NCI-H510A (cell line): ENCODE measurements at regions not wholly inside any gene's neighbourhood (a gene's known extent, or its start where the extent isn't known, plus 50 kb on each side); places are given as distances from the start of the nearest gene placed in this dataset.
A peak's percentile ranks its signal among the peaks of the same experiment; 100 is the strongest.
"Not testable (repeated sequence)": the region's sequence is repeated elsewhere in the genome, so short reads cannot be mapped to it uniquely, and the experiment has no call there.

Experiments used
- DNase-seq: peaks from one replicate; lab custom pipeline; 2025; lab: John Stamatoyannopoulos, UW

DNA sequence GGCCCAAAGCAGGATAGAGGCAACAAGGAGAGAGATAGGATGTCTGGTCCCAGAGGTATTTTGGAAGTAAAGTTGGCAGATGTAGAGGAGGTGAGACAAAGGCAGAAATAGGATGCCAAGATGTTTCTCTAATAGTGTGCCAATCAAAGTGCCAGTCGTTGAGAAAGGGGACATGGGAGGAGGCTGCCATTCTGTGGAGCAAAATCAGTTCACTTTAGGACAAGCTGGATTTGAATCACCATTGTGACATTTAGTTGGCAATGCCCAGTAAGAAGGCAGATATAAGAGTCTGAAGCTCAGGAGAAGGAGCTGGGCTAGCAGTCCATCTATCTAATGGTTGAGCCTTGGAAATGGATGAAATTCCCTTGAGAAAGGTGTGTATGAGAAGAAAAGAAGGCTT, 53.8 kb downstream of the ADRB2 start:
- DNase-seq: no peak

DNA sequence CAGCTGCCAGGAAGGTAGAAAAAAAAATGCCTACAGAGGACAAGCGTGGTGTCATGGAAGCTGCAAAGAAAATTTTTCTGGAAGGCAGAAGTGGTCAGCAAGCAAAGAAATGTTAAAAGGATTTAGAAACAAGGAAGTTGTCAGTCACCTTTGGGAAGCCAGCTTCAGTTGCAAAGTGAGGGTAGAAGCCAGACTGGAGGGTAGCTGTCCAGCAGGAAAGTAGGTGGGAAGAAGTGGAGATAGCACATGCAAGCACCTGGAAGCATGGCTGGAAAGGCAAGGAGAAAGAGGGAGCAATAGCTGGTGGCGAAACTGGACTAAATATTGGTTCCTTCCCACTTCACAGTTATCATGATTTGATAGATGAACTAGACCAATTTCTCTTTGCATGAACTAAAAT, 54.3 kb downstream of the ADRB2 start:
- DNase-seq: no peak

DNA sequence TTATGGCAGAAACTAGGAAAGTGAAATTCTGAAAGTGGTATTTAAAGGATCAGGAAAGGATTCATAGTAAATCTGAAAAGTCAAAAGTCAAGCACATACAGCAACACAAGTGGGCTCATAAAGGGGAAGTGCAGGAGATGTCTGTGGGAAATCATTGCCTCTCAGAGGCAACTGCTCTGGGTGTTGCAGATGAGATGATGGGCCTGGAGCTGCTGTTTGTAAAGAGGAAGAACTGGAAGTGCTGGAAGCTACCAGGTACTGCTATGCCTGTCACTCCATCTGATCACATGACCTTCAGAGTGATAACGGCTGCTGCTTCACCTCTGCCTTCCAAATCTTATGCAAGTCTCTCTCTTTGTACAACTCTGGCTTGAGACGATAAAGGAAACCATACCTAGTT, 55.9 kb downstream of the ADRB2 start:
- DNase-seq: no peak

DNA sequence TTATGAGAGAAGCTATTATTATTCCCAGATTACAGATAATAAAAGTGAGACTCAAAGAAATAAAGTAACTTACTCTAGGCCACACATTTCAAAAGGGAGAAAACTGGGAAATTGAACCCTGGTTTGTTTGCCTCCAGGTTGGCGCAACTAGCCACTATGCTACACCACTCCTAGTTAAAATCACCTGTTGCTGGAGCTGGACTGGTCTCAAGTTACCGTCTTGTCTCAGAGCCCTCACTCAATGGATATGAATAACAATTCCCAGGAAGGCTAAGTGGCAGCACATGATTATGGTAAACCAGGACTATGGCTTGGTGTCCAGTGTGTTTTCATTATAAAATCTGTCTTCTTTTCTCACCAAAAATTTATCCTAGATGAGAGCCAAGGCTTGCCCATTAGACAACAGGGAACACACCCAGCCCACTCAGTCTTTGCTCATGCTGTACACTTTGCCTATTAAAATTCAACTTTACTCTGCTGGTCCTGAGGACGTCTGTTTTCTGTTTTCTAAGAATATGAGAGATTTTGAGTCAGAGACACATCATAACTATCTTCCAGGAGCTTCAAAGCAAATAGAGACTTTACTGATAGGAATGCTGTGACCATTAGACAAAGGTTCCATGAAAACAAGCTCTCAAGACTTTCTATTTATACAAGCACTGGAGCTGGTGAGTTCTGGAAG, 58.1 kb downstream of the ADRB2 start:
- peak; percentile 6 for DNase-seq

- DNase-seq: no peak
Measured at GRCh38 chr5:148887123-148887881, 60.9 kb downstream of the ADRB2 start.

DNA sequence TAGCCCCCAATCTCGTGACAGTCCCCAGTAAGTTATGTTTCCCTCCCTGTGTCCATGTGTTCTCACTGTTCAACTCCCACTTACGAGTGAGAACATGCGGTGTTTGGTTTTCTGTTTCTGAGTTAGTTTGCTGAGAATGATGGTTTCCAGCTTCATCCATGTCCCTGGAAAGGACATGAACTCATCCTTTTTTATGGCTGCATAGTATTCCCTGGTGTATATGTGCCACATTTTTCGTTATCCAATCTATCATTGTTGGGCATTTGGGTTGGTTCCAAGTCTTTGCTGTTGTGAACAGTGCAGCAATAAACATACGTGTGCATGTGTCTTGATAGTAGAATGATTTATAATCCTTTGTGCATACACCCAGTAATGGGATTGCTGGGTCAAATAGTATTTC, 63.5 kb downstream of the ADRB2 start:
- DNase-seq: not testable (repeated sequence)

DNA sequence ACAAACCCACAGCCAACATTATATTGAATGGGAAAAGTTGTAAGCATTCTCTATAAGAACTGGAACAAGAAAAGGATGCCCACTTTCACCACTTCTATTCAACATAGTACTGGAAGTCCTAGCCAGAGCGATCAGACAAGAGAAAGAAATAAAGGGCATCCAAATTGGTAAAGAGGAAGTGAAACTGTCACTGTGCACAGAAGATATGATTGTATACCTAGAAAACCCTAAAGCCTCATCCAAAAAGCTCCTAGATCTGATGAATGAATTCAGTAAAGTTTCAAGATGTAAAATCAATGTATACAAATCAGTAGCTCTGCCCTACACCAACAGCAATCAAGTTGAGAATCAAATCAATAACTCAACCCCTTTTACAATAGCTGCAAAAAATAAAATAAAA, 69.0 kb downstream of the ADRB2 start:
- not testable (repeated sequence) for DNase-seq

DNA sequence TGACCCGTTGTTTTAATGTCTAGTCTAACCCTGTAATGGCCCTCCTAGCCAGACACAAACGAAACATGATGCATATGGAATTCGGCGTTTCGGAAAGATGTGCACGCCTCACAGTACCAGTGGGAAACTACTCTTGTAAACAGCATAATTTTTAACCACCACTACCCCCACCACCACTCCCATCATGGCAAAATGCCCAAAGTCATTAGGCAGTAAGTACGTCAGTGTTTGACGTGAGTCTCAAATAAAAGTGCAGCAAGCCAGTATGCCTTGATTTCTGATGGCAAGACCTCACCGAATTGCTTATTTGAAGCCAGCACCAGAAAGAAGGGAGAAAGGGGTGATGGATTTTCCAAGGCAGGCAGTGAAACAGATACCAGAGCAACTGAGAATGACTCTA, 71.4 kb downstream of the ADRB2 start:
- DNase-seq: no peak

DNA sequence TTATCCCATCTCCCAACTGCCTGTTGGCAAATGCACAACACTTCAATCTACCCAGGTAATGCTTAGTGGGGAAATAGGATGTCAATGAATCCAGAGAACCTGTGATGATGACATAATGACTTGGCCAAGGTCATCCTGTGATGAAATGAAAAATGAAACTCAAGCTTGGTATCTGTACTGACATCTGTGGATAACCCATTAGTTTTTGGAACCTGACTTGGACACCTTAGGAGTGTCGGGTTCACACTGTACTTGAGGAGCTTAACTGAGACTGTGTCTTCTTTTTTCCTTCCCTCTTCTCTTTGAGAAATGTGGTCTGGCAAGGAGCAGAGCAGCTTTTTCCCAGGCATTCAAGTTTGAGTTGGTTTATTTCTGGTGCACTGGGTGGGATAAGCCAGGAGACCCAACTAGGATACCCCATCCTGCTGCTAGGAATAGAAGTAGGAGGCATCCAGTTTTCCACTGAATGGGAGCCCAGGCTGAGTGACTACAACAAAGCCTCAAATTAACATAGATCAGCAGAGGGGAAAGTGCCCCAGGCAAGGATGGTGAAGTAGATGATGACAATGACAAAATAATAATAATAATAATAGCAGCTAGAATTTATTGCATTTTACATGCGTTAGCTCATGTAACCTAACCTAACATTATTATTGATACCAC, 72.1 kb downstream of the ADRB2 start:
- DNase-seq: no peak

- no peak for DNase-seq
Measured at GRCh38 chr5:148899993-148900392, 73.6 kb downstream of the ADRB2 start.

DNA sequence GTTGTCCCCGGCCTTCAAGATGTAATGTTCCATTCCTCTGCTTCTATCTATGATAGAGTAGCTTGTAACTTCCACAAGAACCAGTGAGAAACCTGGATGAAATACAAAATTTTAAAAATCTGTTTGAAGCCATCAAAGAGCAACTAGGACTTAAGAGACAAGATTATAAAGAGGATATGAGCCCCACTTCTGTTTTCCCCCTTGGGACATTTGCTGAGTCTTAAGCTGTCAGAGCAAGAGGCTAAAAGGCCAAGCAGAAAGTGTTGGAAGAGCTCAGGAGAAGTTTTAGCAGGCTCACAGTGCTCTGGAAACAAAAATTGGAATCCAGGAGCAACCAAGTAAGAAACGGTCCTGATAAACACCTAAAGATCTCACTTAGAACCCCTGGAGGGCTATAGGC, 76.1 kb downstream of the ADRB2 start:
- no peak for DNase-seq

GRCh38 chr5:148903587-148903986, 77.2 kb downstream of the ADRB2 start:
- DNase-seq: no peak

DNA sequence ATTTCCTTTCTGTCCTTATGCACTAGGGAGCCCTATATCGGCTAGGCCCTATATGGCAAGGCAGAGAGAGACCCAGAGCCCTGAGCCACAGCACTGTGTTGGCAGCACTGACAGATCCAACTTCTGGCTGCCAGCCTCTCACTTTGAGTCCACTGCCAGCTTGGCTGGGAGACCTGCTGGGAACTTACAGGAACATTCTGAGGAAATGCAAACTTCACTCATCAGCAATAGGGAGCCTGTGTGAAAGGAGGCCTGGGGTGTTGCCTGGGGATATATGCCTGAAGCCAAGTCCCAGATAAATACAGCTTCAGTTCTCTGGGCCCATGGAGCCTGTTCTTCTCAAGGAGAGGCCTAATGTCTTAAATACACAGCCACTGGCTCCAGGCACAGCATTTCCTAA, 78.0 kb downstream of the ADRB2 start:
- DNase-seq: no peak

DNA sequence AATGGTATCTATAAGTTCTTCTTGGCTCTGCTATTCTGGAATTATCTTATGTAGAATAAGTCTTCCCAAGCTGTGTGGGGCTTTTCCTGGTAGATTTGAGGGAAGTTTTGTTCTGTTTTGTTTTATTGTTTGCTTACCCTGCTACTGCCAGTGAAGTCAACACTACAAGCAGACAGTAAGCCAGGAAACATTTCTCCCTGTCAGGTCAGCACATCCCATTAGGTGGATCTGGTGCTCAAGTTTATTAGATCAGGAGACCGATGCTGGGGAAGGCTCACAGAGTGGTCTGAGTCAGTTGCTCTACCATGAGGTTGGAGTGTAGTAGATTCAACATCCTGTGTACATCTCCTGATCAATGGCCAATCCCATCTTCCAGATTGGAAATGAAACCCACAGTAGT, 79.1 kb downstream of the ADRB2 start:
- no peak for DNase-seq

- no peak for DNase-seq
Measured at GRCh38 chr5:148906968-148907367, 80.6 kb downstream of the ADRB2 start.

- no peak for DNase-seq
Measured at GRCh38 chr5:148909040-148909439, 82.6 kb downstream of the ADRB2 start.

DNA sequence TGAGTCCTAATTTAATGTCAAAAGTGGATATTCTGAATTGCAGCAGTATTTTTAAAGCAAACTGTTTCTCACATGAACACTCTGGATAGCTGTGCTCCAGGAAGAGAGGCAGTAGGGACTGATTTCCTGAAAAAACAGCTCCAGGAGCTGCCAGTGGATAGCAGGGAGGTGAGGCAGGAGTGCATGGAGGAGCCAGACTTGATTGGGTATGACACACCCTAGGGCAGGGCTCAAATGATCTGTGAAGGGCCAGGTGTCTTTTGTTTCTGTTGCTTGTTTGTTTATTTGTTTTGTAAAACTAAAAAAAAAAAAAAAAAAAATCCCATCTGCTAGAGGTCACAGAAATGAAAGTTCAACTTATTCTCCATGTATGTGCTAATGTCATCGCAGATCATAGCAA, 83.4 kb downstream of the ADRB2 start:
- no peak for DNase-seq

DNA sequence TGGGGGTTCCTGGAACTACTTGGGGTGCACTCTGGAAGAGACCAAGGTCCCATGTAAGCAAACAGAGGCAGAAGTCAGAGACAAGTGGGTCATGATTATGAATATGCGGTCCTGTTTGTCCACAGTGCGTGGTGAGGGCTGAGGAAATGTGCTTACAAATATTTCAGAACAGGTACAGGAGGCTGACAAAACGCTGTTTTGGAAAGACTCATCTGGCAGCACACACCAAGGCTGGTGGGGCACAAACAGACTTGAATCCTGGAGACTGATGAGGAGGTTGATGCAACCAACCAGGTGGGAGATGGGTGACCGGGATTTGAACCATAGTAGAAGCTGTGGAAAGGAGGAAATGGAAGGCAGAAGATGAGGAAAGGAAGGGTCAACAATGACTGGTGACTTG, 83.8 kb downstream of the ADRB2 start:
- DNase-seq: no peak

- no peak for DNase-seq
Measured at GRCh38 chr5:148910686-148911361, 84.4 kb downstream of the ADRB2 start.

DNA sequence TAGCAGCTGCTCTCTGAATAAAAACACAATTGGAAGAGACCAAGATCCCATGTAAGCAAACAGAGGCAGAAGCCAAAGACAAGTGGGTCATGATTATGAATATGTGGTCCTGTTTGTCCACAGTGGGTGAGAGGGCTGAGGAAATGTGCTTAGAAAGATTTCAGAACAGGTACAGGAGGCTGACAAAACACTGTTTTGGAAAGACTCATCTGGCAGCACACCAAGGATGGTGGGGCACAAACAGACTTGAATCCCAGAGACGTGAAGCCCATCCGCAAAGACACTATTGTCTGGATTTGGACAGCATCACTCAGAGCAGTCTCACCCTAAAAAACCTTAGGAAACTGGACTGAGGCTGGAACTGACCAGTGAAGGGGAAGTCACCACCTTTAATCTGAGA, 85.0 kb downstream of the ADRB2 start:
- DNase-seq: no peak

DNA sequence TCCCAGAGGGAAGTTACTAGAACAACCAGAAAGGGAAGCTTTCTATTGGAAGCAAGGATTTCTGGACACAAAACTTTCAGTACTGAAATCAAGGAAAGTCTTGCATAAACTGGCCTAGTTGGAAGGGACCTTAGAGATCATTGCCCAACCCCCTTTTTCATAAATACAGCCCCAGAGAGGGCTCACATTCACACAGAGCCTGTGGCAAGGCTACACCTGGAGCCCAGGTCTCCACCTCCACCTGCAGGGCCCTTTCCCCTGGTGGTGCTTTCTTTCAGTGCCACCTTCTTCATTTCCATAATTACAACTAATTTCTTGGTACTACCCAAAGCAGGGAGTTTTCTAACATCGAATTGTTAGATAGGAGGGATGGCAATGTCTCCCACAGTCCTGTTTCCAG, 85.7 kb downstream of the ADRB2 start:
- DNase-seq: no peak

DNA sequence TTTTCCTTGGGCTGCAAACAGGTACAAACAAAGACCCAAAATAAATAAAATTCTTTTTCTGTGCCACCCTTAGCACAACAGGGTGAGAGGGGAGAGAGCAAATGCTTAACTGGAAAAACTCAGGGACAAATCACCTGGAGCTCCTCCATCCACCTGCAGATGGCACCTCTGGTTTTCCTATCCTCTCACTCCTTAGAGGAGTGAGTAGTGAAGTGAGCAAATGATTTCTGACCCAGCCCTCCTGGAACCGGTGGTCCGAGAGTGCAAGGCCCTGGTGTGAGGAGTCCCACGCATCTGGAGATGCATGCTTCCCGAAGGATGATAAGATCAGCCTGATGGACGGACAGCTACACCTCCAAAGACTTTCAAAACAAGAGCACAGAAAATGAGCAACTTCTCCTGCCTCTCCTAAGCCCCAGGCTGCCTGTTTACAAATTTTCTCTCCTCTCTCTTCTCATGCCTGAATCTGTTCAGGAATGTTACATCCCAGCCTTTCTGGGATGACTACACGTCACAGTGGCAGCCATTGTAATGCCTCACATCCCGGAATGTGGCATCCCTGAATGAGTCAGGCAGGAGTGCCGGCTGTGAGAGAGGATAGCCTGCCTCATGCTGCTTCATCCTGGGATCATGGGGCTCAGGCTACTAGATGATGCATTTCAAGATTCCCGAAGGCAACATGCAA, 86.4 kb downstream of the ADRB2 start:
- DNase-seq: no peak
